ENCODE measurements at regions not wholly inside any gene's neighbourhood (a gene's known extent, or its start where the extent isn't known, plus 50 kb on each side); places are given as distances from the start of the nearest gene placed in this dataset.
"Not testable (repeated sequence)": the region's sequence is repeated elsewhere in the genome, so short reads cannot be mapped to it uniquely, and the experiment has no call there.

GRCh38 chr2:136286423-136286822 lies 168.5 kb upstream of the CXCR4 start:
- H3K27me3 Mint-ChIP-seq = no peaks in the 10 kb centered on the region
- no peak for TF ChIP-seq CTCF (IDR thresholded peaks at IDR 0.05)
- DNase-seq = no peak
- no peak overlapping the region for H3K27ac Mint-ChIP-seq
- CTCF ChIA-PET = no interaction called here
- H3K36me3 Mint-ChIP-seq (ENCODE audit: low read depth) = no peaks in the 10 kb centered on the region
- H3K9me3 Mint-ChIP-seq = no peaks in the 10 kb centered on the region
- ATAC-seq = no peak
- H3K4me1 Mint-ChIP-seq (ENCODE audit: low read depth) = peaks cover 39% of the 10 kb centered on the region
- intact Hi-C loops (cut with micrococcal nuclease) = no loop called here
- POLR2A ChIA-PET = interaction anchor here (0.9 kb wide), 1 partner anchor 18 kb away, joined by 3 read pairs; no protein-coding TSS in a partner anchor
- H3K4me3 Mint-ChIP-seq = no peak overlapping the region

GRCh38 chr2:136284226-136285119 lies 166.5 kb upstream of the CXCR4 start:
- Mint-ChIP-seq H3K4me3 (no peak overlapping the region), H3K4me1 (ENCODE audit: low read depth) (peaks cover 49% of the 10 kb centered on the region), H3K27ac (no peak overlapping the region), H3K27me3 (no peaks in the 10 kb centered on the region), H3K36me3 (ENCODE audit: low read depth) (no peaks in the 10 kb centered on the region), H3K9me3 (no peaks in the 10 kb centered on the region)
- intact Hi-C loops (cut with micrococcal nuclease) = no loop called here
- POLR2A ChIA-PET = no interaction called here
- DNase-seq (no peak), ATAC-seq (no peak)
- CTCF ChIA-PET = interaction anchor here (2.2 kb wide), 1 partner anchor 95 kb away, joined by 6 read pairs; no protein-coding TSS in a partner anchor
- no peak for TF ChIP-seq CTCF (IDR thresholded peaks at IDR 0.05)

GRCh38 chr2:136282251-136282650 lies 164.3 kb upstream of the CXCR4 start:
- TF ChIP-seq CTCF (IDR thresholded peaks at IDR 0.05) = no peak
- DNase-seq (no peak), ATAC-seq (no peak)
- CTCF ChIA-PET = interaction anchor here (0.7 to 1.5 kb wide), 3 partner anchors 9 to 144 kb away, joined by 3 to 4 read pairs (median 3); no protein-coding TSS in a partner anchor
- POLR2A ChIA-PET = interaction anchor here (0.8 to 1.1 kb wide), 2 partner anchors 32 to 296 kb away, joined by 3 read pairs; no protein-coding TSS in a partner anchor
- no peaks in the 10 kb centered on the region for H3K36me3 Mint-ChIP-seq (ENCODE audit: low read depth)
- intact Hi-C loops (cut with micrococcal nuclease) = no loop called here
- H3K4me3 Mint-ChIP-seq = no peak overlapping the region
- H3K4me1 Mint-ChIP-seq (ENCODE audit: low read depth) = peaks cover 49% of the 10 kb centered on the region
- no peaks in the 10 kb centered on the region for H3K9me3 Mint-ChIP-seq
- H3K27me3 Mint-ChIP-seq = no peaks in the 10 kb centered on the region
- no peak overlapping the region for H3K27ac Mint-ChIP-seq

- peak overlapping the region; percentile 85 for H3K27ac Mint-ChIP-seq
- H3K4me3 Mint-ChIP-seq = no peak overlapping the region
- intact Hi-C loops (cut with micrococcal nuclease) = no loop called here
- H3K9me3 Mint-ChIP-seq = no peaks in the 10 kb centered on the region
- ATAC-seq (peak; percentile 84), DNase-seq (peak; percentile 67)
- no peak for TF ChIP-seq CTCF (IDR thresholded peaks at IDR 0.05)
- peaks cover 49% of the 10 kb centered on the region for H3K4me1 Mint-ChIP-seq (ENCODE audit: low read depth)
- ChIA-PET POLR2A (interaction anchor here (0.6 to 1.7 kb wide), 6 partner anchors 24 to 295 kb away, joined by 3 to 4 read pairs (median 3); no protein-coding TSS in a partner anchor), CTCF (interaction anchor here (0.6 to 1.9 kb wide), 9 partner anchors 8 to 367 kb away, joined by 3 to 5 read pairs (median 3); no protein-coding TSS in a partner anchor)
- H3K36me3 Mint-ChIP-seq (ENCODE audit: low read depth) = no peaks in the 10 kb centered on the region
- H3K27me3 Mint-ChIP-seq = no peaks in the 10 kb centered on the region
Observed at GRCh38 chr2:136281281-136282114, 163.5 kb upstream of the CXCR4 start.

GRCh38 chr2:136266346-136266745 lies 148.4 kb upstream of the CXCR4 start:
- H3K4me1 Mint-ChIP-seq (ENCODE audit: low read depth); ATAC-seq; H3K4me3 Mint-ChIP-seq; H3K27me3 Mint-ChIP-seq; H3K27ac Mint-ChIP-seq; H3K36me3 Mint-ChIP-seq (ENCODE audit: low read depth); DNase-seq; intact Hi-C loops (cut with micrococcal nuclease): not testable (repeated sequence)
- ChIA-PET POLR2A (interaction anchor here (0.6 to 0.7 kb wide), 3 partner anchors 10 to 1418 kb away, joined by 3 read pairs; no protein-coding TSS in a partner anchor), CTCF (interaction anchor here (1.1 kb wide), 1 partner anchor 14 kb away, joined by 5 read pairs; no protein-coding TSS in a partner anchor)
- H3K9me3 Mint-ChIP-seq = peaks cover 19% of the 10 kb centered on the region

Measured in activated CD8-positive, alpha-beta T cell treated with anti-CD3 and anti-CD28 coated beads for 36 hours (primary cell).